NOMO-1 (cell line): ENCODE measurements at regions not wholly inside any gene's neighbourhood (a gene's known extent, or its start where the extent isn't known, plus 50 kb on each side); places are given as distances from the start of the nearest gene placed in this dataset.

Experiments
- DNase-seq, 2 experiments: peaks; one replicate each; lab custom pipeline; 2025; ENCODE audit not compliant: unreplicated experiment in 2 of 2; lab: John Stamatoyannopoulos, UW

DNA sequence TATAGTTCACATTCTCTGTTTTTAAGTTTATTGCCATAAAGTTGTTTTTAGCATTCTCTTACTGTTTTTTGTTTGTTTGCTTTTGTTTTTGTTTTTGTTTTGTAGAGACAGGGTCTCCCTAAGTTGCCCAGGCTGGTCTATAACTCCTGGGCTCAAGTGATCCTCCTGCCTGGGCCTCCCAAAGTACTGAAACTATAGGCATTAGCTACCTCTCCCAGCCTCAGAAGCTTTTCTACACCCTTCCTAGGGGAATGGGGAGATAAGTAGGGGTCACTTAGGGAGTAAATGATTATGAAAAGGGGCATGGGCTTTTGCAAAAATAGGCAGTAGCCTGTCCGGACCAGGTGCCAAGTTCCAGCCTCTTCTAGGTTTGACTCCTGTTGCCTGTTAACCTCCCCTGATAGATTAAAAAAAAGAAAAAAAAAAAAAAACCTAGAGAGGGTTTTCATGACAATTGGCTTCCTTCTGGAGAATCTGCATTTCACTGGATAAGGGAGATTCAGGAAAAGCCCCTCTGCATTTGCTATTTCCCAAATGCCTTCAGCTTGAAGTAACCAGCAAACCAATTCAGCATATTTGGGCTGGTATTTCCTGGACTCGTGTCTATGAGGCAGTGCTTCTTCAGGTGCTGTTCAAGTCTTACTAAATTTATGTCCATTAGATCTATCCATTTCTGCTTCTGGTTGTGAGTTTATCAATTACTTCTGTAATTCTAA lies 216.8 kb downstream of the TM9SF2 start:
- DNase-seq, result no peak

DNA sequence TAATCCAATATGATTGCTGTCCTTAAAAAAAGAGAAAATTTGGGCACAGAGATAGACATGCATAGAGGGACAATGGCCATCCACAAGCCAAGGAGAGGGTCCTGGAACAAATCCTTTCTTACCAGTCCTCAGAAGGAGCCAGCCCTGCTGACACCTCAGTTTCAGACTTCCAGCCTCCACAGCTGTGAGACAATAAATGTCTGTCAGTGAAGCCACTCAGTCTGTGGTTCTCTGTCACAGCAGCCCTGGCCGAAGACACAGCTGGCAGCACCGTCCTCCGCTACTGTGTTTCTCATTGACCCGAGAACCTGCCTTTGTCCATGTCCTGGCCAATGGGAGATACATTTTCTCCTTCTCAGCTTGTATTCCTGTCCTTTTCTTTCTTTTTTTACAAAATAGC lies 207.9 kb downstream of the TM9SF2 start:
- no peak for DNase-seq

DNA sequence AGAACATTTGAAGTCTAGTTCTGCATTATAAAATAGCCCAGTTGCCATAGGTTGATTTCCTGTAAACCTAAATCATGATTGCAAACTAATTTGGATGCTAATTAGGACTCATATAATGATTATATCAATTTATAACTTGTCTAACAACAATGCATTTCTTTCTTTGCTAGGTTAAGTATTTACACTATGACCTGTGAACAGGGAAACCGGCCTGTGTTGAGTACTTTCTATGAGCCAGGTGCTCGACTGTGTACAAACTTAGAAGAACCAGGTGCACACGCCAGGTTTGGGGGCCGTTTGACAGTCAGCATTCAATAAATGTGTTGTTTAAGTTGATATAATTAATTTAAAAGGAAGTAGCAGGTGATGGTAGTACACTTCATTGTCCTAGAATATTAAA lies 203.1 kb downstream of the TM9SF2 start:
- DNase-seq, result no peak

DNA sequence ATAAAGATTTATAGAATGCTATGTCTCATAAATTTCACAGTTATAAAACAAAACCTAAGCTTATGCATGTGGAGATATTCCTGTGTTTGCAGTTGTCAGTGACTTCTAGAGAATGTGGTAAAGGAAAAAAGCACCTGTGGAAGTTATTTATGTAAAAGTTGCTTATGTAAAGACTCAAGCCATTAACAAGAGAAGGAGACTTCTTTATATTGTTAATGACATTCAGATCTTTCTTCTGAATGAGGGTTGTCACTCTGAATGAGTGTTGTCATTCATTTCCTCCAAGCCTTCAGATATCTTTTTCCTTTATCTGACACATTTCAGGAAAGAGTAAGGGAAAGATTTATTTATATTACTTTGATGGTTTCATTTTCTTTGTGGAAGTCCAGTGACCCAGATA lies 202.6 kb downstream of the TM9SF2 start:
- no peak for DNase-seq

DNA sequence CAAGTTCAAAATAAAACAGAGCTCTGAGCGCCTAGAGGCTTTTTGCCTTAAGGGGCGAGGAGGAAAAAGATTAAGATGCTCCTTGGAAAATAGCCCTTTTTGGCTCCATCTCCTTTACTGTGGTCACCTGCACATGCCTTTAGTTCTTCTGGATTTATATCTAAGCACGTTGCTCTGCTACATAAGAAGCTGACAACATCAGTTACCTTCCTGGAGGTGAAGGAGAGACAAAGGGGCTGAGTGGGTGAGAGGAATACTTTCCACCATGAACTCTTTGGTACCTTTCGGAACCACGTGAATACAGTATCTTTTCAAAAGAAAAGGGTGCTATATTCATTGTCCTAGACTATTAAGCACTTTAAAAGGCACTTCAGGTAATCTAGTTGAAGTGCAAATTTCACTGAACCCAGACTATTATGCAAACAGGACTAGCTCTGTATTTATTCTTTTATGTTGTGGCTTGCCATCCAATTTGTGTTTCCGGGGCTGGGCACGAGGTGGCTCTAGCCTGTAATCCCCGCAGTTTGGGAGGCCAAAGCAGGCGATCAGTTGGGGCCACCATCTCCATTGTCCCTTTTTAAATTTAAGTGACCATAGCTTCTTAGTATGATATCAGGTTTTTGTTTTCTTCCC lies 201.5 kb downstream of the TM9SF2 start:
- DNase-seq, result no peak

DNA sequence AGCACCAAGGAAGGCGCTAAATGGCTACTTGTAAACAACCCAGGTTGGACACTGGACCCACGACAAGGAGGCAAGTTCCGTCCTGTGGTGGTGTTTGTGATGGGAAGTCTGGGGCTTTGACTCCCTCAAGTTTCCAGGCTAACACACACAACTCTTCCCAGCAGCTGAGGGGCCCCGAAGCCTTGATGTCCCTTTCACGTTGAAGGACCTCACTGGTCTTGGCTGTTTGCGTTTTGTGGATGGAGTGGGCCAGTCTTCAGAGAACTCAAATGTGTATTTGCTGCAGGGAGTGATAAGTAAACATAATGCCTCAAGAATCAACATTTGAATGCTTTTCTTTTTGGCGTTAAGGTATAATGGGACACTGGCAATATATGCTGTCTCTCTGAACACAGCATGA lies 199.2 kb downstream of the TM9SF2 start:
- no peak for DNase-seq

DNA sequence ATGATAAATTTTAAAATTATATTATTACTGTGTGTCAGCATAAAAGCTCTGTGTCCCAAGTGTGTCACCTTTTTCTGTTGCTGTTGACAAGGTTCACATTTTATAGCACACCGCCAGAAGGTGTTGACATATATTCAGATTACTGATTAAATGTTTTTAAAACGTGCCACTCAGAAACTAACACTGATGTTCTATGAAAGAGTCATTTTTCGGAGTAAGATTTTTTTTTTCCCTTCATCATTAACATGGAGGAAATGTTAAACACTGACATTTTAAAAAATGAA lies 197.5 kb downstream of the TM9SF2 start:
- no peak for DNase-seq

DNA sequence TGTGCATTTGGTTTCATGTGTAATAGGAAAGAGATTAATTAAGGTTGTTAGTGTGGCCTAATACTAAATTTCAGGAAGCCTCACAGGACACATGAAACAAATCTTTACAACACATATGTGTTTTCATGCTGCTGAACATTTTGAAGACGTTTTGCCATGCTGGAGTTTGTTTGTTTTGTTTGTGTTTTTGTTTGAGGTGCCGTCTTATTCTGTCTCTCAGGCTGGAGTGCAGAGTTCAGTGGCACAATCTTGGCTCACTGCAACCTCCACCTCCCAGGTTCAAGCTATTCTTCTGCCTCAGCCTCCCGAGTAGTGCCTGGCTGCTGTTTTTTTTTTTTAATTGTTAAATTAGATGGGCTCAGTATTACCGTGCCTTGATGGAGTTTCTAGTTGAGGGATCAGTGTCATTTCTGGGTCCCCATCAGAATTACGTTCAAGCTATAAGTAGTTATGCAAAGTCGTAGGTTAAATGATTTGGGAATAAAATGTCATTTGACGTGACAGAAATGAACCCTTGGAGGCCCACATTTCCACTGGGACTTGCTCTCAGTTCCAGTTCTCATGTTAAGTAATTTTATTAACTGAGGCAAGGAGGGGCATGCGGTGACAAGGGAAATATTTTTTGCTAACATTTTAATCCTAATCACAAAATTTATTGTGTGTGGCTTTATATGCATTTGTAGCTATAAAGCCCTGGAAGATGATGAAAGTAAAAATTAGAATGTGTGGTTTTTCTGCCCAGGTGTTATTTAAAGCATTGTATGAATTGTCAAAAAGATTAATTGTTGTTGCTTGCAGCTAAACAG lies 196.9 kb downstream of the TM9SF2 start:
- DNase-seq, result no peak

DNA sequence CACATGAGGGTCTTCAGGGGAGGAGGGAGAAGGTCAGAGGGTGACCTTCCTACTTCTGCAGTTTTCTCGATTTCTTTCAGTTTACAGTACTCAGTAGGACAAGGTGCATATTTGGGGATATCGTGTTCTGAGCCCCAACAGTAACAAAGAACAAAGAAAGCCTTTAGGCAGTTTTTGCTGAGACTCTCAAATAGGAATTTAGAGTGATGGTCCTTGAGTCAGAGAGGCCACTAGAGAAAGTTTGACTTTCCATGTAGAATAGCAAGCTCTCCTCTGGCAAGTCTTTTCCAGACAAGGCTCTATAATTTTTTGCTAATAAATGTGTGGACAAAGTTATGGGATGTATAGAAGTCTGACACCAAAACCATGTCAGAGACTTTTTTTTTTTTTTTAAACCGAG lies 194.6 kb downstream of the TM9SF2 start:
- no peak for DNase-seq

DNA sequence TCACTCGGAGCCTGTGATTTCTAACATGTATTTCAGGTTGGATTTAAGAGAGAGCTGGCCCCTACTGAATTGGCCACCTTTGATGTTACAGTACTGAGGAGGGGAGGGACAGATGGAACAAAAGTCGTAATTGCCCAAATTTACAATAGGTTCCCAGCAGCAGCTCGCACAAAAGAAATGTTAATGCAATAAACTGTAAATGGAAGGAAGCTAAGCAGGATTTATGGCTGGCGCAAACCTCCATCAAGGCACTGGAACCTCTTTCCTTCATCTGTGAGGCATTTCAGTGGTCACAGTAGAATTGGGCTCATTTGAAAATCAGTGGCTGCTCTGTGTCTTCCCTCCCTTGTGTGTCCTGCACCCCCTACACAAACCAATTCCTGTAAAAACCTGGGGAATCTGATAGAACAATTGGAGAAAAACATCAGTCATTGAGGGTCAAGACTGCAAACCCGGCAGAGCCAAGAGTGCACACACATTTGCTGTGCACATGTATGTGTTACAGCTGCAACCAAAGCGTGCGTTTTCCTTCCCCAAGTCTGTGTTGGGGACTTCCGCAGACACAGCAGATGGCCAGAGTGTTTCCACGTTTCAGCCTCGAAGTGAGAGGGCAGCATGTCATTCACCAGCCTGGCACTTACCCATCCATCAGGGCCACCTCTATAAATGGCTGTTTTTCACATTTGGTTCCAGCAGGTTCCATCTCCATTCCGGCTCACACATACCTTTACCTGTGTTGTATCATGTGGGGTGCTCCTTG lies 192.8 kb downstream of the TM9SF2 start:
- no peak for DNase-seq

DNA sequence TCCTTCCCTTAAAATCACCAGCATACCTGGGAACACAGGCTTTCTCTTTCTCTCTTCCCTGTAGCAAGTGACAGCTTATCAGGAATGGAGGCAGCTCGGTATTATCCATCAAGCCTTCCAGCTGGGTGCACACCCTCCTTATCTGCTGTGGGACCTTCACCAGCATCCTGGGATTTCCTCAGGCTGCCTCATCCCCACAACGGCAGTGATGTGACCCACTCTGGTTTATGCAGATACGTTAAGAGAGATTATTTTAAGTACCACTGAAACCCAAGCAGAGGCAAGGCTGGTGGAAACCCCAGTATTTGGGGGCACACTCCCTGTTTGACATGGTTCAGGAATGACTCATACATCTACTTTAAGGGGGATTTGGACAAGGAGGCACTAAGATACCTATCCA lies 192.1 kb downstream of the TM9SF2 start:
- DNase-seq, result no peak

DNA sequence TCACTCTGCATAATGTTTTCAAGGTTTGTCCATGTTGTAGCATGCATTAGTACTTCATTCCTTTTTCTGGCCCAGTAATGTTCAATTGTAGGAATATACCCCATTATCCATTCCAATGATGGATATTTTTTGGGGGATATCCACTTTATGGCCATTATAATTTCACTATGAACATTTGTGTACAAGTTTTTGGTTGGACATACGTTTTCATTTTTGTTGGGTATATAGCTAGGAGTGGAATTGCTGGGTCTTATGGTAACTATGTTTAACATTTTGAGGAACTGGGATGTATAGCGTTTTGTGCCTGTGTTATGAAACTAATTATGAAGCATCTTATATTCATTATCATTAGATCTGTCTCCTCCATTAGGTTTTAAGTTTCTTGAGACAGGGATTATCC lies 191.6 kb downstream of the TM9SF2 start:
- no peak for DNase-seq

DNA sequence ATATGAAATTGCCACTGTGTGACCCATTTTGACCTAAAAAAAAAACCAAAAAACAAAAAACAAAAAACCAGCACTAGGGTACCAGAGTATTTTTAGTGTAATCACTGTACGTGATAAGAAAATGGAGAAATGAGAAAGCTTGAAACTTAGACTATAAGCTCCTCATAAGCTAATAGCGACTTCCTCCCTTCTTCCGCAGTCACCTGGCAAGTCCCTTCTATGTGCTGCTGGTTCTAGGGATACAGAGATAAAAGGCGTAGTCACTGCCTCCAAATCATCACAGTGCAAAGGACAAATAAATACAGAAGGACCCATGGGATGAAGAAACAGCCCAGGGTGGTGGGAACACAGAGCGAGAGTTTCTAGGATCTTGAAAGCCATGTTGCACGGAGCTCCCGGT lies 190.3 kb downstream of the TM9SF2 start:
- DNase-seq, result no peak

DNA sequence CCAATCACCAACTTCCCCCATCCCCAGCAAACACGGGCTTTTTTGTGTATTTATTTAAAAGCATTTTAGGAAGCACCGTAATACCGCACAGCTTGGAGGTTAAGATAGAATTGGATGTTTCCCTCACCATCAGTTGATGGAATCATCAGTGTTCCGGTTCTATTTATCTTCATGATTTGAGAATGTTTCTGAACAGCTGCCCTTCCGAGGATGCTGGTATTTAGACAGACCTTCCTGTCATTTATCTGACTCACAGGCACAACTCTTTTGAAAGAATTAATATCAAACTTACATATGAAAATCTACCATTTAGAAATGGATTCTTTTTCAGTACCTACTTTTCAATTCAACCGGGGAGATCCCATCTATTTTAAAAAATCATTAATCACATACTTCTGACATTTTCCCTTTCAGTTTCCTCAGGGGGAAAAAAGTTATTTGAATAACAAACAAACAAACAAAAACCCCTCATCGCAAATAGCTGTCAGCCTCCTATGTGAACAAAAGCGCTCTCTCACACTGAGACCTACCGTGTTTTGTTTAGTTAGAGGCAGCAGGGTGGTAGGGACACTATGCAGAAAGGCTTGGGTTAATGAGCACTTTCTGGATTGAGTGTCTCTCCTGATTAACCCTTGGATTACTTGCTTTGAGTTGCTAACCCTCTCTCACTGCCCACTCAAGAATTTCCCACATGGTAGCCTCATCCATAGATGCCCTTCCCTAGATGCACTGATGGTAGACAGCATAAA lies 189.3 kb downstream of the TM9SF2 start:
- DNase-seq, result no peak

DNA sequence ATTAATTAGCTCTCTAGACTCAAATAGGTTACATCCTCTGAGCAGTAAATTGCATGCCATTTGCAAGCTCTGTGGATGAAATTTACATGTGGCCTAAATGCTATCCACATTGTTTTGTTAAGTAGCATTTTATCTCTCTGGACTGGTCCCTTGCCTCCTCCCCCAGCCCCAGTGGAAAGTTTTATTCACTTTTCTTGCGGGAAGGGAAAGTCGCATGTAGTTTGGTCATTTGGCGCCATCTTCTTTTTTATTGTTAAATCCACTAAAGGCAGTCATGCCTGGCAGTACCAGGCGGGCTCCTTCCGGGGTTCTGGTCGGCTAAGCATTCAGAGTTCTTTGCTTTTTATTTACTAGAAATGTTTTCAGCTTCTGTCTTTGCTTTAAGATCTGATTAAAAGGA lies 188.7 kb downstream of the TM9SF2 start:
- DNase-seq, result no peak

DNA sequence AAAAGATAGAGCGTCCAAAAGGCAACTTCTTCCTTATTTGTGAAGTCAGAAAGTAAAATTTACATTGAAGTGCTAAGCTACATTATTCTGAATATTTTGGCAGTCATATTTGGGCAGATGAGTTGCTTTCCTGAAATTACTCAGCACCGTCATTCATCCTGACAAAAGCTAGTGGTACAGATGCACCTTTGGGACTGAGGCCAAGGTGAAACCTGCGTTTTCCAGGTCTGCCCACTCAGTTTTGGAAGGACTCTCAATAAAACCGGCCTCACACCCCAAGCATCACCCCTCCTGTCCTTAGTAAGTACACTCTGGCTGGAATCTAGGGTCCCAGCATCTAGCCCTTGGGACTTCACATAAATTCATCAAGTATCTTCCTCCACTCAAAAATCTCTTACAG lies 187.5 kb downstream of the TM9SF2 start:
- no peak for DNase-seq

DNA sequence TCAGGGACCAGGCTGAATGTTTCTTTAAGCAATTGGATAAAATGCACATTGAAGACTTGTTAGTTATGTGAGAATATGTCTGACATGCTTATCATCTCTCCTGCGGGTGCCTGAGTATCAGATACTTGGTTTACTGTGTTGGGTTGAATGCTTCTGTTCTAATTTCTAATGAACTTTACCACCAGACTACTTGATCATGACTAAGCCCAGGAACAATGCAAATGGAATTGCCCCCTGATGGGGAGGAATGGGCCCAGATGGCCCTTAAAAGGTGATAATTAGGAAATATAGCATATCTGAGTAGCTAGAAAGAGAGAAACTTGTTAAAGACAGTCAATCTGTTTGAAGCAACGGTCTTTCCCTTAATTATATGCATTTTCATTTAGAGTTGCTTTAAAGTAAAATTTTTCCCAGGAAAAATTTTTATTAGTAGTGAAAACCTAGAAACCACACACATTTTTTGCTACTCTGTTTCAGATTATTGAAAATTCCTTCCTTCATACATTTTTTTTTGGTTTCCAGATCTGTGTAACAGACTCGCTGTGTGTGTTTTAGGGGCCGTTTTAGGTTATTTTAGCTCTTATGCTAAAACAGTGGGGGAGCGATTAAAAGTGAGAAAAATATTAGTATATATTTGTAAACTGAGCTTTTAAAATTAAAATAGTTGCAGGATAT lies 186.6 kb downstream of the TM9SF2 start:
- DNase-seq, result no peak

DNA sequence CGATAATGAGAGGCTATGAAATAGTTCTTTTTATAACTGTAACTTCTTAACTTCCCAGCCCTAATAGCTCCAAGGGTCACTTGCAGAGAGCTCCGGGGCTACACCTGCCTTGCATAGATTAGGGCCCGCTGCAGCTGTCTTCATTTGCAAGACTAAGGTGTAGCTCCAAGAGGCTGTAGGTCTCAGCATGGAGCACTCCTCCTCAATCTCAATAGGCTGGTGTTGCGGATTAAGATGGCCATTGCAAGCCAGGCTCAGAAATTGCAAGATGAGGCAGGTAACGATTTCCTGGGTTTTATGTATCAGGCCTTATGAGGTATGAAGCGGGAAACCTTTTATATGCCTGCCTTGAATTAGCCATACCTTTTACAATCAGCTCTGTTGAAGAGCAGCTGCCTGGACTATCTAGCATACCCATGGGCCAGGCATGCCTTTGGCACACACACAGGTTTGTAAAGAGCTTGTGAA lies 185.7 kb downstream of the TM9SF2 start:
- DNase-seq, result no peak

DNA sequence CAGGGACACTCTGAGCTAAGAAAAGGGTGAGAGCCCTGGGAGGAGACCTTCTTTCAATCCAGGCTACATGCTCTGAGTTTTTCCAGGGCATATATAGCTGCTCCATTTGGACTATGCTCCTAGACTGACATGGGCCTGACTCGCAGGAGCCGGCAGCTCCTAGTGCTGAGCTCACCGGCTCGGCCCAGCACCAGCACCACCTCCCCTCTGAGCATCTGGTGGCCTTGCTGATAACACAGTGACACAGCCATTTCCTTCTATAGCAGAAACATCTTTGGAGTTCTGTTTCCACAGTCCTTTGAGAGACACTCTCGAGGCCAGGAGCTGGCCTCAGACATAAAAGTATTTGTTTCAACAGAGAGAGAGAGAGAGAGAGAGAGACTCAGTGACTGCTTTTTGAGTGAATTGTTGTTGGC lies 184.9 kb downstream of the TM9SF2 start:
- DNase-seq, result no peak

DNA sequence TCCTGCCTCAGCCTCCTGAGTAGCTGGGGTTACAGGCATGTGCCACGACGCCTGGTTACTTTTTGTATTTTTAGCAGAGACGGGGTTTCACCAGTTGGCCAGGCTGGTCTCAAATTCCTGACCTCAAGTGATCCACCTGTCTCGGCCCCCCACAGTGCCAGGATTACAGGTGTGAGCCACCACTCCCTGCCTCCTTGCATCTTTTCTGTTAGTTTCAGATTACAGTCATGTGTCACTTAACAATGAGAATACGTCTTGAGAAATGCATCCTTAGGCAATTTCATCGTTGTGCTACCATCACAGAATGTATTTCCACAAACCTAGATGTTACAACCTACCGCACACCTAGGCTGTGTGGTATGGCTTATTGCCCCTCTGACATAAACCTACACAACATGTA lies 180.4 kb downstream of the TM9SF2 start:
- DNase-seq, result no peak
